ENCODE measurements at regions not wholly inside any gene's neighbourhood (a gene's known extent, or its start where the extent isn't known, plus 50 kb on each side); places are given as distances from the start of the nearest gene placed in this dataset.

GRCh38 chr6:169869301-169869700 is 117.9 kb downstream of the ERMARD start:
- no peak for TF ChIP-seq EZH2phosphoT487 (IDR thresholded peaks at IDR 0.05; ENCODE audit: insufficient read depth, low read depth)
- no peak for TF ChIP-seq EZH2 (IDR thresholded peaks at IDR 0.05; ENCODE audit: insufficient read depth, poor library complexity, severe bottlenecking)
- no peak for DNase-seq
- H3K9ac ChIP-seq = no peak overlapping the region
- H3F3A ChIP-seq (ENCODE audit: insufficient read depth) = no peaks in the 10 kb centered on the region
- no peak overlapping the region for H3K4me3 ChIP-seq
- no peaks in the 10 kb centered on the region for H4K20me1 ChIP-seq (ENCODE audit: insufficient read depth)
- H3K79me2 ChIP-seq (ENCODE audit: insufficient read depth) = no peaks in the 10 kb centered on the region
- H3K4me1 ChIP-seq (ENCODE audit: insufficient read depth) = no peaks in the 10 kb centered on the region
- H3K27me3 ChIP-seq (replicated peaks; ENCODE audit: insufficient read depth) = no peaks in the 10 kb centered on the region
- no peaks in the 10 kb centered on the region for H3K9me2 ChIP-seq (ENCODE audit: insufficient read depth)
- in situ Hi-C loops (cut with MboI) = no loop called here
- no peak overlapping the region for H2AFZ ChIP-seq
- no peak overlapping the region for H3K4me2 ChIP-seq (ENCODE audit: unreplicated experiment)
- H3K27ac ChIP-seq = no peak overlapping the region
- H3K9me3 ChIP-seq (ENCODE audit: low read depth) = no peaks in the 10 kb centered on the region
- WGBS, 2 experiments (ENCODE audit: low coverage in 1 of 2, low lambda C conversion rate in 2 of 2, missing lambda C conversion rate in 2 of 2) = 63 to 66% methylated on average over 11 of the region's 11 CpGs
- no peaks in the 10 kb centered on the region for H3K36me3 ChIP-seq (ENCODE audit: low read depth)

DNA sequence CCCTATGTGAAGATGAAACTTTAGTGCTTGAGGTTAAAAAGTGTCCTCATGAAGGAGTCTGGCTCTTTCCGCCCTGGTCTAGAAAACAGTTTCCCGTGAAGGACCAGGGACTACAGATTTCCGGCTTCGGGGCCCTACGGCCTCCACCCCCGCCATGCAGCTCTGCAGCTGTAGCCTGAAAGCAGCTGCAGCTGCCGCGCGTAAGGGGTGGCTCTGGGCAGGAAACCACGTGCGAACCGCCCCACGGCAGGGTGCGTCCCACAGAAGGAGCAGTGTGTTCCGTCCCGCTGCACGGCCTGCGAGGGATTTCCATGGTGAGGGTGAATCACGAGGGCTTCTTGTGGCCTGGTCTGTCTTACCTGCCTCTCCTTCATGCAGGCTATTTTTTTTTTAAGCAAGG is 117.0 kb downstream of the ERMARD start:
- Histone ChIP-seq H3K27ac (no peak overlapping the region), H3K4me1 (ENCODE audit: insufficient read depth) (no peaks in the 10 kb centered on the region), H3K9me2 (ENCODE audit: insufficient read depth) (no peaks in the 10 kb centered on the region), H2AFZ (no peak overlapping the region), H3K9ac (no peak overlapping the region), H3K79me2 (ENCODE audit: insufficient read depth) (no peaks in the 10 kb centered on the region), H3K36me3 (ENCODE audit: low read depth) (no peaks in the 10 kb centered on the region), H3K9me3 (ENCODE audit: low read depth) (no peaks in the 10 kb centered on the region), H3K4me2 (ENCODE audit: unreplicated experiment) (no peak overlapping the region), H3K4me3 (no peak overlapping the region), H3F3A (ENCODE audit: insufficient read depth) (no peaks in the 10 kb centered on the region), H4K20me1 (ENCODE audit: insufficient read depth) (no peaks in the 10 kb centered on the region), H3K27me3 (replicated peaks; ENCODE audit: insufficient read depth) (no peaks in the 10 kb centered on the region)
- peak; percentile 20 for DNase-seq
- 7 to 10% methylated on average over 19 of the region's 19 CpGs for WGBS, 2 experiments (ENCODE audit: low coverage in 1 of 2, low lambda C conversion rate in 2 of 2, missing lambda C conversion rate in 2 of 2)
- TF ChIP-seq EZH2phosphoT487 (IDR thresholded peaks at IDR 0.05; ENCODE audit: insufficient read depth, low read depth) = no peak
- TF ChIP-seq EZH2 (IDR thresholded peaks at IDR 0.05; ENCODE audit: insufficient read depth, poor library complexity, severe bottlenecking) = no peak
- in situ Hi-C loops (cut with MboI) = no loop called here

DNA sequence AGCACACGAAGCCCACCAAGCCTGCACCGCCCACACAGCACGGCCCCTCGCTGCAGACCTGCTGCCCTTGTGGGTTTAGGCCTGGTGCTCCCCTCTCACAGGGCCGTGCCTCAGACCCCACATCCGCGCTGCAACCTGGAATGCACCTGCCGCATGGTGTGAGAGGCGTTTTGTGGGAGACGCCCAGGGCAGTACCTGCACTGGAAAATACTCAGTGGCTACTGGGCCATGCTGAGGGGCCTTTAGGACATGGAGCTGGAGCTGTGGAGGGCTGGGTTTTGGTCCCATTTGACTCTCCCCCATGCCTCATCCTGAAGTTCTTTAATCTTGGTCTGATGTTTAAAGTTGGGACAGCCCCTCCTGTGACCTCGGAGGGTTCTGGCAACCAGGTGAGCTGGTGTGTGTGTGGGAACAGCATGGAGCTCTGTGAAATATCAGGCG is 116.3 kb downstream of the ERMARD start:
- Histone ChIP-seq H2AFZ (no peak overlapping the region), H3F3A (ENCODE audit: insufficient read depth) (no peaks in the 10 kb centered on the region), H3K27ac (no peak overlapping the region), H3K79me2 (ENCODE audit: insufficient read depth) (no peaks in the 10 kb centered on the region), H3K4me1 (ENCODE audit: insufficient read depth) (no peaks in the 10 kb centered on the region), H3K36me3 (ENCODE audit: low read depth) (no peaks in the 10 kb centered on the region), H4K20me1 (ENCODE audit: insufficient read depth) (no peaks in the 10 kb centered on the region), H3K9ac (no peak overlapping the region), H3K4me2 (ENCODE audit: unreplicated experiment) (no peak overlapping the region), H3K27me3 (replicated peaks; ENCODE audit: insufficient read depth) (no peaks in the 10 kb centered on the region), H3K9me3 (ENCODE audit: low read depth) (no peaks in the 10 kb centered on the region), H3K9me2 (ENCODE audit: insufficient read depth) (no peaks in the 10 kb centered on the region), H3K4me3 (no peak overlapping the region)
- in situ Hi-C loops (cut with MboI) = no loop called here
- 65 to 72% methylated on average over 12 of the region's 12 CpGs for WGBS, 2 experiments (ENCODE audit: low coverage in 1 of 2, low lambda C conversion rate in 2 of 2, missing lambda C conversion rate in 2 of 2)
- no peak for DNase-seq
- TF ChIP-seq EZH2 (IDR thresholded peaks at IDR 0.05; ENCODE audit: insufficient read depth, poor library complexity, severe bottlenecking) = no peak
- no peak for TF ChIP-seq EZH2phosphoT487 (IDR thresholded peaks at IDR 0.05; ENCODE audit: insufficient read depth, low read depth)

DNA sequence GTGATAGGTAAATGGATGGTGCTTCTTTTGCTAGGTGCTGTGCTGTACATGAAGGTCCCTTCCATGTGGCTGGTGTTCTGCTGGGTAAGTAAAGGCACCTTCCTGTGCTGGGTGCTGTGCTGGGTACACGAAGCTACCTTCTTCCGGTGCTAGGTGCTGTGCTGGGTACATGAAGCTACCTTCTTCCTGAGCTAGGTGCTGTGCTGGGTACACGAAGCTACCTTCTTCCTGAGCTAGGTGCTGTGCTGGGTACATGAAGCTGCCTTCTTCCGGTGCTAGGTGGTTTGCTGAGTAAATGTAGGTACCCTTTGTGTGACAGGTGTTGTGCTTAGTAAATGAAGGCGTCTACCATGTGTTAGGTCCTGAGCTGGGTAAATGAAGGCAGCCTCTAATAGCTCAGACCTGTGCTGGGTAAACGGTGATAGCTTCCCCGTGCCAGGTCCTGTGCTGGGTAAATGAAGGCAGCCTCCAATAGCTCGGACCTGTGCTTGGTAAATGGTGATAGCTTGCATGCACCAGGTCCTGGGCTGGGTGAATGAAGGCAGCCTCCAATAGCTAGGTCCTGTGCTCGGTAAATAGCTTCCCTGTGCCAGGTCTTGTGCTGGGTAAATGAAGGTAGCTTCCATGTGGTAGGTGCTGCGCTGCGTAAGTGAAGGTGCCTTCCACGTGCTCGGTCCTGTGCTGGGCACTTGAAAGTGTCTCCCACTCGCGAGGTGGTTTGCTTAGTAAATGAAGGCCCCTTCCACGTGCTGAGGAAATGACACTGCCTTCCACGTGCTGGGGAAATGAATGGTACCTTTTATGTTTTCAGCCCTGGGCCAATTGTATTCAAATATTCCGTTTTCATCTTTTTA is 115.5 kb downstream of the ERMARD start:
- H3K9ac ChIP-seq = no peak overlapping the region
- WGBS, 2 experiments (ENCODE audit: low coverage in 1 of 2, low lambda C conversion rate in 2 of 2, missing lambda C conversion rate in 2 of 2) = 54 to 58% methylated on average over 18 of the region's 18 CpGs
- no peak for DNase-seq
- H4K20me1 ChIP-seq (ENCODE audit: insufficient read depth) = no peaks in the 10 kb centered on the region
- H3K9me3 ChIP-seq (ENCODE audit: low read depth) = no peaks in the 10 kb centered on the region
- H3K27ac ChIP-seq = no peak overlapping the region
- TF ChIP-seq EZH2 (IDR thresholded peaks at IDR 0.05; ENCODE audit: insufficient read depth, poor library complexity, severe bottlenecking) = no peak
- no peak for TF ChIP-seq EZH2phosphoT487 (IDR thresholded peaks at IDR 0.05; ENCODE audit: insufficient read depth, low read depth)
- H3K27me3 ChIP-seq (replicated peaks; ENCODE audit: insufficient read depth) = no peaks in the 10 kb centered on the region
- no peak overlapping the region for H3K4me2 ChIP-seq (ENCODE audit: unreplicated experiment)
- no peaks in the 10 kb centered on the region for H3K9me2 ChIP-seq (ENCODE audit: insufficient read depth)
- H2AFZ ChIP-seq = no peak overlapping the region
- H3K4me1 ChIP-seq (ENCODE audit: insufficient read depth) = no peaks in the 10 kb centered on the region
- no peaks in the 10 kb centered on the region for H3K36me3 ChIP-seq (ENCODE audit: low read depth)
- H3K4me3 ChIP-seq = no peak overlapping the region
- no peaks in the 10 kb centered on the region for H3F3A ChIP-seq (ENCODE audit: insufficient read depth)
- in situ Hi-C loops (cut with MboI) = no loop called here
- H3K79me2 ChIP-seq (ENCODE audit: insufficient read depth) = no peaks in the 10 kb centered on the region
